HT1080 (cell line): ENCODE measurements at regions not wholly inside any gene's neighbourhood (a gene's known extent, or its start where the extent isn't known, plus 50 kb on each side); places are given as distances from the start of the nearest gene placed in this dataset.

Experiments
- DNase-seq: peaks from one replicate; pipeline ENCODE4 v3.0.0-alpha.2; 2015; ENCODE audit warnings: low read depth

DNA sequence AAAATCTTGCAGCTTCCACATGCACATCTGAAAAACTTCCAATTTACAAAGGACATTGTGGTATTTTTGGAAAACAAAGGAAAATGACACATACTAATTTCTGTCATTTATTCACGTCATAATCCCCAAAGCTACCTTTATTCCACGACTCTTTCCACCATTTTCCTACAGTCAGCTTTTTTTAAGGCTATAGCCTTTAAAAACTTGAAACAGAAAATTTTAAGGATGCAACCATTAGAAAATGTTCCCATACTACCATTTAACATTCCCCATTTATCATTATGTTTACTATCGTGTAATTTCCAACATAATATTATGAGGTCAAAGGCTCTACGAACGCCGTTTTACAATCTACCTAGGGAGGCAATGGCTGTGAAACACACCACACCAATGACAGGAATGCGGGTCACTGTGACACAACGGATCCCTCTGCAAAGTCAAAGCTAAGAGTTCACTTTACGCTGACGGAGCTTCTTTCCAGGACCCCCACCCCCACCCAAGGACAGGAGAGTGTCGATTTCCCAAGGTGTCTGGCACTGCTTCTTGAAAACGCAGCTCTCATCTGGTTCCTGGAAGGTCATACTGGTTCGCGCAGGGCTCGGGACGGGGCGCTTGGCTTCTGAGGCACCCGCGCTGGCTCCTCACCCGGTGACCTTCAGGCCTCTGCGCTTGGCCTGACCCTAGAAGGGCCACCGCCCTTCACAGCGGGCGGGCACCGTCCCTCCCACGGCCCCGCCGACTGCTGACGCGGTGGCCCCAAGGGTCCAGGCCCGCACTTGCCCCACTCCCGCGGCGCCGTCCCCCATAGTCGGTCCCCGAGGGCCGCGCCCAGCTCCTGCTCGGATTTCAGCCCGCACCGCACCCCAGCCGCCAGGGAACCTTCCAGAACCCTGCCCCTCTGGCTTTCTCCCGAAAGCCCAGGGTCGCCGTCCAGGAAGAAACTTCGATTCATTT is 50.5 kb upstream of the ATF3 start:
- no peak for DNase-seq

DNA sequence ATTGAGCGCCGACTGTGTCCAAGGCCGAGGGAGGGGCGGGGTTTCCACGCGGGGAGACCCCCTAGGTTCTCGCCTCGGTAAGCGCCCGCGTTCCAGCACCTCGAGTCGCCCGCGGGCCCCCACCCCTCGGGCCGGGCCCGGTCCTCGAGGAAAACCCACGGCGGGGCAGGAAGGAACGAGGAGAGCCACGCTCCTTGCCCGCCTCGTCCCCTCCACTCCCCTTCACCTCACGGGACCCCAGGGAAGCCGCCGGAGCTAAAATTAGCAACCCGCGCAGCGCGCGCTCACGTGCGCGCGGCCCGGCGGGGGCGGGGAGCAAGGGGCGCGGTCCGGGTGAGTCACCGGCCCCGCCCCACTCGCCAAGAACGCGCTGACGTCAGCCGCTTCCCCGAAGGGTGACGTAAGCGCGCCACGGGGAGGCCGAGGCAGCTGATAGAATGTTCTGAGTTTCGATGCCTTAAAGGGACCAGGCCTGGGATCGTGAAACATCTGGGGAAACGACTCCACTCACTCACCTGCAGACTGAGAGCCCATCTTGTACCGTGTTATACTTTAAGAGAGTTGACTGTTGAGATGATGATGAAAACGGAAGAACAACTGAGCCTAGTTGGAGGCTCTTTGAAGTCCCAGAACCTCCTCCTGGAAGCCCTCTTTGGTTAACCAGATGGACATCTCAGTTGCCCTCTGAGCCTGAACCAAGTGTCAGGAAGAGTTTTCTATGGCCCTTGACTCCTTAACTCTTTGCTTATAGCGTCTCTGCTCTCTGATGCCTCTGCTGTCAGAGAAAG is 49.7 kb upstream of the ATF3 start:
- DNase-seq, result peak; percentile 86
